ENCODE measurements at regions not wholly inside any gene's neighbourhood (a gene's known extent, or its start where the extent isn't known, plus 50 kb on each side); places are given as distances from the start of the nearest gene placed in this dataset.

- H3K4me3 ChIP-seq (ENCODE audit: low read depth, low read length): no peak overlapping the region
- DNase-seq (ENCODE audit: low read depth): no peak
- TF ChIP-seq, protein P1, sequence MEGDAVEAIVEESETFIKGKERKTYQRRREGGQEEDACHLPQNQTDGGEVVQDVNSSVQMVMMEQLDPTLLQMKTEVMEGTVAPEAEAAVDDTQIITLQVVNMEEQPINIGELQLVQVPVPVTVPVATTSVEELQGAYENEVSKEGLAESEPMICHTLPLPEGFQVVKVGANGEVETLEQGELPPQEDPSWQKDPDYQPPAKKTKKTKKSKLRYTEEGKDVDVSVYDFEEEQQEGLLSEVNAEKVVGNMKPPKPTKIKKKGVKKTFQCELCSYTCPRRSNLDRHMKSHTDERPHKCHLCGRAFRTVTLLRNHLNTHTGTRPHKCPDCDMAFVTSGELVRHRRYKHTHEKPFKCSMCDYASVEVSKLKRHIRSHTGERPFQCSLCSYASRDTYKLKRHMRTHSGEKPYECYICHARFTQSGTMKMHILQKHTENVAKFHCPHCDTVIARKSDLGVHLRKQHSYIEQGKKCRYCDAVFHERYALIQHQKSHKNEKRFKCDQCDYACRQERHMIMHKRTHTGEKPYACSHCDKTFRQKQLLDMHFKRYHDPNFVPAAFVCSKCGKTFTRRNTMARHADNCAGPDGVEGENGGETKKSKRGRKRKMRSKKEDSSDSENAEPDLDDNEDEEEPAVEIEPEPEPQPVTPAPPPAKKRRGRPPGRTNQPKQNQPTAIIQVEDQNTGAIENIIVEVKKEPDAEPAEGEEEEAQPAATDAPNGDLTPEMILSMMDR (IDR thresholded peaks at IDR 0.05; ENCODE audit: insufficient read depth, low read depth, low read length): no peak
Observed at GRCh38 chr1:238205045-238205662, 314.4 kb upstream of the ZP4 start.

DNA sequence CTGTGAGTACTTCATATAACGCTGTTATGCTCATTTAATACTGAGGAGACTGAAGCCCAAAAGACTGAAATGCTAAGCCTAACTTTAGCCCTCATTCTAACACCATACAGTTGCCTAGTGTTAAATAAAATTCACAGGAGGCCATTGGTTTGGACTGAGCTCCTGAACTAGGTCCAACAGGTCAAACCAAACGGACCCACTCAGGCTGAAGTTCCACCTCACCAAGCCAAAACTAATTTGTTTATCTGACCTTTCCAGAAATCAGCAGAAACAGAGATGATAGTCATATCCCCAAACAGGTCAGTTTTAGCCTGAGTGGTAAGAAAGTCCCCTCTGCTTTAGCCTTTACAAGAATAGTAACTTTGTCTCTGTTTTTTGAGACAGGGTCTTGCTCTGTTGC, 311.3 kb upstream of the ZP4 start:
- DNase-seq (ENCODE audit: low read depth): no peak
- TF ChIP-seq, protein P1 (IDR thresholded peaks at IDR 0.05; ENCODE audit: insufficient read depth, low read depth, low read length): no peak
- H3K4me3 ChIP-seq (ENCODE audit: low read depth, low read length): no peak overlapping the region

DNA sequence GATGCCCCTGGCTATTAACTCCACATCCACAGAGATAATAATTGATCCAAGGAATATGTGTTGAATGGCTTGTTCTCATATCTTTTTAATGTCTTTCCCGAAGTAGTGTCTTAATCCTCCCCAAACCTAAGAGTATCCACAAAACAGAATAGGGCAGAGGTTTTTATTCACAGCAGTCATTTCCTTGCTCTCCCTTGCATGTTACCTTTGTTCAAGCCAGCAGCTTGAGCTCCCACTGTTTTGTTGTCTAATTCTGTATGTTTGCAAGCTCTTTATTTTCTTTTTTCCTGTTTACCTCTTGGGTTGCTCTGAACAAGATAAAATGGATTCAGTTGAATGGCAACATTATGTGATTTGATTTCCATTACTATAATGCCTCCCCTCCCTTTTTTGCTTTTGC, 308.6 kb upstream of the ZP4 start:
- TF ChIP-seq, protein P1 (IDR thresholded peaks at IDR 0.05; ENCODE audit: insufficient read depth, low read depth, low read length): no peak

GRCh38 chr1:238196516-238196915, 305.8 kb upstream of the ZP4 start:
- no peak for DNase-seq (ENCODE audit: low read depth)
- TF ChIP-seq, protein P1 (IDR thresholded peaks at IDR 0.05; ENCODE audit: insufficient read depth, low read depth, low read length): no peak
- H3K4me3 ChIP-seq (ENCODE audit: low read depth, low read length): no peak overlapping the region

More for the DNA sequence above, 308.6 kb upstream of the ZP4 start:
- no peak overlapping the region for H3K4me3 ChIP-seq (ENCODE audit: low read depth, low read length)
- no peak for DNase-seq (ENCODE audit: low read depth)

DNA sequence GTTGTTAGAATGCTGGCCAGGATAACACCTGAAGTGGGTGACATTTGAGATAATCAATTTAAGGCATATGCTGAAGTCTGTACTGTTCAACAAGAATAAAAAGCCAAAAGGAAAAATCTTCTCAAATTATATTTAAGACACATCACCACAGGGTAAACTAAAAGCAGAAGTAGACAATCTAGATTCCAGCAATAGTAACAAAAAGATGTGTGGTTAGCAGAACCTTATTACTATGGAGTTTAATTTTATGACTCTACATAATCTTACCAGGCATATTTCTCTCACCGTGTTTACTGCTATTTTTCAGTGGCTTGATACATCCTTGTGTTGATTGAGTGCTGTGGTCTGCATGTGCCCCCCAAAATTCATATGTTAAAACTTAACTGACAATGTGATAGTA, 300.4 kb upstream of the ZP4 start:
- no peak for DNase-seq (ENCODE audit: low read depth)
- no peak overlapping the region for H3K4me3 ChIP-seq (ENCODE audit: low read depth, low read length)
- TF ChIP-seq, protein P1 (IDR thresholded peaks at IDR 0.05; ENCODE audit: insufficient read depth, low read depth, low read length): no peak

GRCh38 chr1:238187575-238187949, 296.8 kb upstream of the ZP4 start:
- H3K4me3 ChIP-seq (ENCODE audit: low read depth, low read length): no peak overlapping the region
- TF ChIP-seq, protein P1 (IDR thresholded peaks at IDR 0.05; ENCODE audit: insufficient read depth, low read depth, low read length): no peak
- no peak for DNase-seq (ENCODE audit: low read depth)
